Thyroid gland (tissue), 4 donors: ENCODE measurements at regions not wholly inside any gene's neighbourhood (a gene's known extent, or its start where the extent isn't known, plus 50 kb on each side); places are given as distances from the start of the nearest gene placed in this dataset.

Experiments used
- POLR2A ChIP-seq, 2 donors: fragments of 450-650 bp; IDR thresholded peaks; one replicate each; pipeline ENCODE4 v1.6.1; 2017; ENCODE audit warnings: antibody characterized with exemption in 2 of 2, mild to moderate bottlenecking in 2 of 2, moderate library complexity in 1 of 2
- TF ChIP-seq, protein P1 (sequence below), 6 experiments: fragments of 200-600 bp in 3 of 6; fragments of 450-650 bp in 3 of 6; sonication (generic) in 3 of 6; IDR thresholded peaks; one replicate each; pipeline ENCODE4 v1.5.1; 2016 to 2019; ENCODE audit warnings: antibody characterized with exemption in 6 of 6, mild to moderate bottlenecking in 2 of 6, inconsistent platforms in 1 of 6, moderate library complexity in 1 of 6

DNA sequence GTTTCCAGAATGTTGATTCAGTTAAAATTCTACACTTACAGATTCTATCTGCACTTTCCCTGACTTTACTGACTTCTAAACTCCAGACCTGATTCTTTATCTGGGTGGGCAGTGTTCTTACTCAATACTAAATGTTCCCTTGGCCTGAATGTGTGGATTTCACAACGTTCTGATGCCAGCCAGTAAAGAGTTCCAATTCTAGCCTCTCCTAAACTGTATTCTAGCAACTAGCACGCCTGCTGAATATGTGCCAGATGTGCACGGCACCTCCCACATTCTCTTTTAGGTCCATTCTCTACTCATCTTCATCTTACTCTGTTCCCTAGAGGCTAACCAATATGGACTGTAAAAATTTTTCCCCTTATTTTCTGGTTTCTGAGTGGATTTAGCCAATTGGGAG is 479.5 kb upstream of the AGTR1 start:
- TF ChIP-seq, protein P1, sequence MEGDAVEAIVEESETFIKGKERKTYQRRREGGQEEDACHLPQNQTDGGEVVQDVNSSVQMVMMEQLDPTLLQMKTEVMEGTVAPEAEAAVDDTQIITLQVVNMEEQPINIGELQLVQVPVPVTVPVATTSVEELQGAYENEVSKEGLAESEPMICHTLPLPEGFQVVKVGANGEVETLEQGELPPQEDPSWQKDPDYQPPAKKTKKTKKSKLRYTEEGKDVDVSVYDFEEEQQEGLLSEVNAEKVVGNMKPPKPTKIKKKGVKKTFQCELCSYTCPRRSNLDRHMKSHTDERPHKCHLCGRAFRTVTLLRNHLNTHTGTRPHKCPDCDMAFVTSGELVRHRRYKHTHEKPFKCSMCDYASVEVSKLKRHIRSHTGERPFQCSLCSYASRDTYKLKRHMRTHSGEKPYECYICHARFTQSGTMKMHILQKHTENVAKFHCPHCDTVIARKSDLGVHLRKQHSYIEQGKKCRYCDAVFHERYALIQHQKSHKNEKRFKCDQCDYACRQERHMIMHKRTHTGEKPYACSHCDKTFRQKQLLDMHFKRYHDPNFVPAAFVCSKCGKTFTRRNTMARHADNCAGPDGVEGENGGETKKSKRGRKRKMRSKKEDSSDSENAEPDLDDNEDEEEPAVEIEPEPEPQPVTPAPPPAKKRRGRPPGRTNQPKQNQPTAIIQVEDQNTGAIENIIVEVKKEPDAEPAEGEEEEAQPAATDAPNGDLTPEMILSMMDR (IDR thresholded peaks at IDR 0.05), result no peak
- TF ChIP-seq POLR2A (IDR thresholded peaks at IDR 0.05), result no peak
